ENCODE measurements at regions not wholly inside any gene's neighbourhood (a gene's known extent, or its start where the extent isn't known, plus 50 kb on each side); places are given as distances from the start of the nearest gene placed in this dataset.
"Not testable (repeated sequence)": the region's sequence is repeated elsewhere in the genome, so short reads cannot be mapped to it uniquely, and the experiment has no call there.

GRCh38 chr2:91515966-91516365 is 2824.5 kb downstream of the RPIA start:
- DNase-seq (ENCODE audit: insufficient read length, low spot score); FAIRE-seq: not testable (repeated sequence)

GRCh38 chr2:91516669-91517068 is 2825.2 kb downstream of the RPIA start:
- not testable (repeated sequence) for DNase-seq (ENCODE audit: insufficient read length, low spot score); FAIRE-seq

DNA sequence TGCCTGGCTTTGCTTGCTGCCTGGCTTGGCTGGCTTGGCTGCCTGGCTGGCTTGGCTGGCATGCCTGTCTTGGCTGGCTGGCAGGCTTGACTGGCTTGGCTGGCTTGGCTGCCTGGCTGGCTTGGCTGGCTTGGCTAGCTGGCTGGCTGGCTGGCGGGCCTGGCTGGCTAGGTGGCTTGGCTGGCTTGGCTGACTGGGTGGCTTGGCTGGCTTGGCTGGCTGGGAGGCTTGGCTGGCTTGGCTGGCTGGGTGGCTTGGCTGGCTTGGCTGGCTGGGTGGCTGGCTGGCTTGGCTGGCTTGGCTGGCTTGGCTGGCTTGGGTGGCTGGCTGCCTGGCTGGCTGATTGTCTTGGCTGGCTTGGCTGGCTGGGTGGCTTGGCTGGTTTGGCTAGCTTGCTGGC is 2826.4 kb downstream of the RPIA start:
- DNase-seq (ENCODE audit: insufficient read length, low spot score); FAIRE-seq: not testable (repeated sequence)

DNA sequence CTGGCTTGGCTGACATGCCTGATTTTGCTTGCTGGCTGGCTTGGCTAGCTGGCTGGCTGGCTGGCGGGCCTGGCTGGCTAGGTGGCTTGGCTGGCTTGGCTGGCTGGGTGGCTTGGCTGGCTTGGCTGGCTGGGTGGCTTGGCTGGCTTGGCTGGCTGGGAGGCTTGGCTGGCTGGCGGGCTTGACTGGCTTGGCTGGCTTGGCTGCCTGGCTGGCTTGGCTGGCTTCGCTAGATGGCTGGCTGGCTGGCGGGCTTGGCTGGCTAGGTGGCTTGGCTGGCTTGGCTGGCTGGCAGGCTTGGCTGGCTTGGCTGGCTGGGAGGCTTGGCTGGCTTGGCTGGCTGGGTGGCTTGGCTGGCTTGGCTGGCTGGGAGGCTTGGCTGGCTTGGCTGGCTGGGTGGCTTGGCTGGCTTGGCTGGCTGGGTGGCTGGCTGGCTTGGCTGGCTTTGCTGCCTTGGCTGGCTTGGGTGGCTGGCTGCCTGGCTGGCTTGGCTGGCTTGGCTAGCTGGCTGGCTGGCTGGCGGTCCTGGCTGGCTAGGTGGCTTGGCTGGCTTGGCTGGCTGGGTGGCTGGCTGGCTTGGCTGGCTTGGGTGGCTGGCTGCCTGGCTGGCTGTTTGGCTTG is 2827.0 kb downstream of the RPIA start:
- DNase-seq (ENCODE audit: insufficient read length, low spot score); FAIRE-seq: not testable (repeated sequence)

DNA sequence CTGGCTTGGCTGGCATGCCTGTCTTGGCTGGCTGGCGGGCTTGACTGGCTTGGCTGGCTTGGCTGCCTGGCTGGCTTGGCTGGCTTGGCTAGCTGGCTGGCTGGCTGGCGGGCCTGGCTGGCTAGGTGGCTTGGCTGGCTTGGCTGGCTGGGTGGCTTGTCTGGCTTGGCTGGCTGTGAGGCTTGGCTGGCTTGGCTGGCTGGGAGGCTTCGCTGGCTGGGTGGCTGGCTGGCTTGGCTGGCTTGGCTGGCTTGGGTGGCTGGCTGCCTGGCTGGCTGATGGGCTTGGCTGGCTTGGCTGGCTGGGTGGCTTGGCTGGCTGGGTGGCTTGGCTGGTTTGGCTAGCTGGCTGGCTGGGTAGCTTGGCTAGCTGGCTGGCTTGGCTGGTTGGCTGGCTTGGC is 2827.9 kb downstream of the RPIA start:
- not testable (repeated sequence) for DNase-seq (ENCODE audit: insufficient read length, low spot score); FAIRE-seq

GRCh38 chr2:91519914-91520313 is 2828.4 kb downstream of the RPIA start:
- not testable (repeated sequence) for FAIRE-seq; DNase-seq (ENCODE audit: insufficient read length, low spot score)

- DNase-seq (ENCODE audit: insufficient read length, low spot score); FAIRE-seq: not testable (repeated sequence)
Measured at GRCh38 chr2:91520523-91520922, 2829.1 kb downstream of the RPIA start.

- DNase-seq (ENCODE audit: insufficient read length, low spot score); FAIRE-seq: not testable (repeated sequence)
Measured at GRCh38 chr2:91520972-91521535, 2829.6 kb downstream of the RPIA start.

DNA sequence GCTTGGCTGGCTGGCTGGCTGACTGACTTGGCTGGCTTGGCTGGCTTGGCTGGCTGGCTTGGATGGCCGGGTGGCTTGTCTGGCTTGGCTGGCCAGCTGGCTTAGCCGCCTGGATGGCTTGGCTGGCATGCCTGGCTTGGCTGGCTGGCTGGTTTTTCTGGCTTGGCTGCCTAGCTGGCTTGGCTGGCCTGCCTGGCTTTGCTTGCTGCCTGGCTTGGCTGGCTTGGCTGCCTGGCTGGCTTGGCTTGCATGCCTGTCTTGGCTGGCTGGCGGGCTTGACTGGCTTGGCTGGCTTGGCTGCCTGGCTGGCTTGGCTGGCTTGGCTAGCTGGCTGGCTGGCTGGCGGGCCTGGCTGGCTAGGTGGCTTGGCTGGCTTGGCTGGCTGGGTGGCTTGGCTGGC is 2830.5 kb downstream of the RPIA start:
- not testable (repeated sequence) for FAIRE-seq; DNase-seq (ENCODE audit: insufficient read length, low spot score)

DNA sequence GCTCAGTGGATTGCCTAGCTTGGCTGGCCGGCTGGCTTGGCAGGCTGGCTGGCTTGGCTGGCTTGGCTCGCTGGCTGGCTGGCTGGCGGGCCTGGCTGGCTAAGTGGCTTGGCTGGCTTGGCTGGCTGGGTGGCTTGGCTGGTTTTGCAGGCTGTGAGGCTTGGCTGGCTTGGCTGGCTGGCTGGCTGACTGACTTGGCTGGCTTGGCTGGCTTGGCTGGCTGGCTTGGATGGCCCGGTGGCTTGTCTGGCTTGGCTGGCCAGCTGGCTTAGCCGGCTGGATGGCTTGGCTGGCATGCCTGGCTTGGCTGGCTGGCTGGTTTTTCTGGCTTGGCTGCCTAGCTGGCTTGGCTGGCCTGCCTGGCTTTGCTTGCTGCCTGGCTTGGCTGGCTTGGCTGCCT is 2831.4 kb downstream of the RPIA start:
- FAIRE-seq; DNase-seq (ENCODE audit: insufficient read length, low spot score): not testable (repeated sequence)

- FAIRE-seq; DNase-seq (ENCODE audit: insufficient read length, low spot score): not testable (repeated sequence)
Measured at GRCh38 chr2:91523751-91524150, 2832.3 kb downstream of the RPIA start.

DNA sequence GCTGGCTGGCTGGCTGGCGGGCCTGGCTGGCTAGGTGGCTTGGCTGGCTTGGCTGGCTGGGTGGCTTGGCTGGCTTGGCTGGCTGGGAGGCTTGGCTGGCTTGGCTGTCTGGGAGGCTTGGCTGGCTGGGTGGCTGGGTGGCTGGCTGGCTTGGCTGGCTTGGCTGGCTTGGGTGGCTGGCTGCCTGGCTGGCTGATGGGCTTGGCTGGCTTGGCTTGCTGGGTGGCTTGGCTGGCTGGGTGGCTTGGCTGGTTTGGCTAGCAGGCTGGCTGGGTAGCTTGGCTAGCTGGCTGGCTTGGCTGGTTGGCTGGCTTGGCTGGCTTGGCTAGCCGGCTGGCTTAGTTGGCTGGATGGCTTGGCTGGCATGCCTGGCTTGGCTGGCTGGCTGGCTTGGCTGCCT is 2834.1 kb downstream of the RPIA start:
- FAIRE-seq; DNase-seq (ENCODE audit: insufficient read length, low spot score): not testable (repeated sequence)

GRCh38 chr2:91526083-91526482 is 2834.6 kb downstream of the RPIA start:
- FAIRE-seq; DNase-seq (ENCODE audit: insufficient read length, low spot score): not testable (repeated sequence)

DNA sequence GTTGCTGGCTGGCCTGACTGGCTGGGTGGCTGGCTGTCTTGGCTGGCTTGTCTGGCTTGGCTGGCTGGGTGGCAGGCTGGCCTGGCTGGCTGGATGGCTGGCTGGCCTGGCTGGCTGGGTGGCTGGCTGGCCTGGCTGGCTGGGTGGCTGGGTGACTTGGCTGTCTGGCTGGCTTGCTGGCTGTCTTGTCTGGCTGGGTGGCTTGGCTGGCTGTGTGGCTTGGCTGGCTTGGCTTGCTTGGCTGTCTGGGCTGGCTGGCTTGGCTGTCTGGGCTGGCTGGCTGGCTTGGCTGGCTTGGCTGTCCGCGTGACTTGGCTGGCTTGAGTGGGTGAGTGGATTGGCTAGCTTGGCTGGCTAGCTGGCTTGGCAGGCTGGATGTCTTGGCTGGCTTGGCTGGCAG is 2835.6 kb downstream of the RPIA start:
- FAIRE-seq: not testable (repeated sequence)

GRCh38 chr2:91527491-91528031 is 2836.1 kb downstream of the RPIA start:
- not testable (repeated sequence) for FAIRE-seq; DNase-seq (ENCODE audit: insufficient read length, low spot score)

More for the DNA sequence above, 2835.6 kb downstream of the RPIA start:
- not testable (repeated sequence) for DNase-seq (ENCODE audit: insufficient read length, low spot score)

GRCh38 chr2:91528361-91528760 is 2836.9 kb downstream of the RPIA start:
- not testable (repeated sequence) for FAIRE-seq; DNase-seq (ENCODE audit: insufficient read length, low spot score)

DNA sequence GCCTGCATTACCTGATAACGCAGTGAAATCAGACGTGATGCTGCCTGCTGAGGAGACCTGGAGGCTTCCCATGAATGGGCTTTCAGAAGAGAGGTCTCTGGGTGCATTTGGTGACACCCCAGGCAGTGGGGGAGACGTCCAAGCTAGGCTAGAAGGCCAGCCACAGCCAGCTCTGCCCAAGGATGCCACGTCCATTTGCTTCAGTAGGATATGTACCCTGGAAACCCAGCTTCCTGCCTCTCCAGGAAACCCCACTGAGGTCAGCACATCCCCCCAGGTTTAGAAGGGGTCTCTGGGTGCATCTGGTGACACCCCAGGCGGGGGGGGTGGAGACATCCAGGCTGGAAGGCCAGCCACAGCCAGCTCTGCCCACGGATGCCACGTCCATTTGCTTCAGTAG is 2844.6 kb downstream of the RPIA start:
- not testable (repeated sequence) for DNase-seq (ENCODE audit: insufficient read length, low spot score); FAIRE-seq

DNA sequence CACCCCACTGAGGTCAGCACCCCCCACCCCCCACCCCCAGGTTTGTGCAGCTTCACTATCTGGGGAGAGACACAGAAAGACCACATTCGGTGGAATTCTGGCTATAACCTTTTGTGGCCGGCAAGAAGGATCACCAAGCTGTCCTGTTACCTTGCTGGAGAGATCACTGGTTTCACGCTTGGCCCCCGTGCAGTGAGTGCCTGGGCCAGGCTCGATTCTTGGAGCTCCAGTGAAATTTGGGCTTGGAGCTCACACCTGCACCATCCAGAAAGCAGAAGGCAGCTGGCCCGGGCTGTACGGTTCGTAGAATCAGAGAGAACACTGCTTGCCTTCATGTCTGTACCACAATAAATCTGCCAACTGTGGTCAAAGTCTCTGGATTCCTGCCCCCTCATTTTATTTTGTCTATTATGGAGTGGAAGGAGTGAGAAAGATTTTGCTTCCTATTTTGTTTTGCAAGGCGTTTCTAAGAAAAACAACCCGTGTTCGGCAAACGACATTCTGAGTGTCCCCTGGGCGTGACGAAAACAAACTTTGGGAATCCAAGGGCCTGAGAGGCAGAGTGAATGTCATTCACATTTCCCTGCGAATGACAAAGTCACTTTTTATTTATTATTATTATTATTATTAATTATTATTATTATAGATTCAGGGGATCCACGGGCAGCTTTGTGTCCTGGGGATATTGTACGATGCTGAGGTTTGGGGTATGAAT is 2845.2 kb downstream of the RPIA start:
- not testable (repeated sequence) for FAIRE-seq; DNase-seq (ENCODE audit: insufficient read length, low spot score)

DNA sequence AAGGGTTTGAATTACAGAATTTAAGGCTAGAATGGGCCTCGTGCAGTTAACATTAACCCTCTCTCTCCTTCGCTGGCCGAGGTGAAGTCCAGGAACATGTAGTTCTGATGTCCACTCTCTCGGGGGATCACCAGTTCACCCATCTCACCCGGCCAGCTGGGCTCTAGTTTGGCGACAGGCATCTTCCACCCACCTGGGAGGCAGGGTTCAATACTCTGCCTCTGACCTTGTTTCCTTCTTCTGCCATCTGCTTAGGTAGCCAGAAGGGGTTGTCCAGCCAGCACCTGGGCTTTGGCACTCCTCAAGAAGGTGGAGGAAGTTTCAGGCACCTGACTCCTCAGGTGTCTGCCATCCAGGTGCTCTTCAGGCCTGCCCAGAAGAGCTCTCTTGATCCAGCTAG is 2857.8 kb downstream of the RPIA start:
- DNase-seq (ENCODE audit: insufficient read length, low spot score); FAIRE-seq: not testable (repeated sequence)

DNA sequence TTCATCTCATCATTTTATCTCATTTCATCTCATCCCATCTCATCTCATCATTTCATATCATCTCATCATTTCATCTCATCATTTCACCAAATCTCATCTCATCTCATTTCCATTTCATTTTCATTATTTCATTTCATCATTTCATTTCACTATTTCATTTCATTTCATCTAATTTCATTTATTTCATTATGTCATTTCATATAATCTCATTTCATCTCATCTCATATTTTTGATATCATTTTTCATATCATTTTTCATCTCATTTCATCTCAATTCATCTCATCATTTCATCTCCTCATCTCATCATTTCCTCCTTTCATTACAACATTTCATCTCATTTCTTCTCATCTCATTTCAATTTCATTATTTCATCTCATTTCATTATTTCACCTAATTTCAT is 2866.8 kb downstream of the RPIA start:
- FAIRE-seq; DNase-seq (ENCODE audit: insufficient read length, low spot score): not testable (repeated sequence)

DNA sequence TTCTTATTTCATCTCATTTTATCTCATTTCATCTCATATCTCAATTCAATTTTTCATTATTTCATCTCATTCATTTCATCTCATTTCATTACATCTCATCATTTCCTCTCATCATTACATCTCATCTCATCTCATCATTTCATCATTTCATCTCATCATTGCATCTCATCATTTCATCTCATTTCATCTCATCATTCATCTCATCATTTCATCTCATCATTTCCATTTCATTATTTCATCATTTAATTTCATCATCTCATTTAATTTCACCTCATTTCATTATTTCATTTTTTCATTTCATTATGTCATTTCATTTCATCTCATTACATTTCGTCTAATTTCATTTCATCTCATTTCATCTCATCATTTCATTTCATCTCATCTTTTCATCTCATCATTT is 2867.8 kb downstream of the RPIA start:
- not testable (repeated sequence) for DNase-seq (ENCODE audit: insufficient read length, low spot score); FAIRE-seq

Data from D721Med (cell line).